IMR-90 (cell line): ENCODE measurements at regions not wholly inside any gene's neighbourhood (a gene's known extent, or its start where the extent isn't known, plus 50 kb on each side); places are given as distances from the start of the nearest gene placed in this dataset.

Experiments used
- ATAC-seq: fragments of 200-7000 bp; cut with Tn5 transposase; 2 replicates; pipeline ENCODE4 v1.9.1; 2020; ENCODE audit warnings: low read depth, mild to moderate bottlenecking, moderate library complexity
- BruUV-seq: library from RNA; stranded (reverse); fragments of 400-500 nt; replicated peaks from 2 replicates; lab custom pipeline; 2021; lab: Mats Ljungman, UMichigan
- CTCF ChIA-PET: fragments of 300-600 bp; formaldehyde crosslinking; extraction: SDS; loops from one replicate; lab custom pipeline; 2021; ENCODE audit warnings: antibody characterized with exemption; lab: Yijun Ruan, JAX
- POLR2A ChIA-PET: fragments of 300-600 bp; sonication (Branson Sonifier 250); formaldehyde crosslinking; loops from one replicate; lab custom pipeline; 2022; ENCODE audit warnings: antibody characterized with exemption; ENCODE audit not compliant: unreplicated experiment; lab: Charles Lee
- DNase-seq: peaks from one replicate; pipeline ENCODE4 v3.0.0; 2013
- H2AFZ ChIP-seq: replicated peaks from 2 replicates; pipeline ENCODE3; 2013; ENCODE audit warnings: low read length, mild to moderate bottlenecking; ENCODE audit not compliant: poor library complexity
- H2AK5ac ChIP-seq: 2 replicates; pipeline ENCODE4 v1.6.1; 2013; ENCODE audit warnings: low read depth, low read length, inconsistent platforms
- H2AK9ac ChIP-seq: replicated peaks from 2 replicates; pipeline ENCODE3; 2013; ENCODE audit warnings: mild to moderate bottlenecking, low read depth, low read length, moderate library complexity; ENCODE audit not compliant: poor library complexity
- H2BK120ac ChIP-seq: 2 replicates; pipeline ENCODE4 v1.6.1; 2013; ENCODE audit warnings: low read depth, low read length, inconsistent platforms
- H2BK15ac ChIP-seq: 3 replicates; pipeline ENCODE4 v1.6.1; 2013; ENCODE audit warnings: low read depth, low read length, inconsistent platforms
- H2BK20ac ChIP-seq: 2 replicates; pipeline ENCODE4 v1.6.1; 2013; ENCODE audit warnings: low read depth, mild to moderate bottlenecking, inconsistent platforms, low read length, moderate library complexity
- H2BK5ac ChIP-seq: 2 replicates; pipeline ENCODE4 v1.6.1; 2013; ENCODE audit warnings: mild to moderate bottlenecking, low read depth, low read length, inconsistent platforms; ENCODE audit not compliant: poor library complexity, severe bottlenecking
- H3K14ac ChIP-seq: replicated peaks from 2 replicates; pipeline ENCODE4 v1.6.1; 2013; ENCODE audit warnings: low read depth, low read length, inconsistent platforms
- H3K18ac ChIP-seq: 2 replicates; pipeline ENCODE4 v1.6.1; 2013; ENCODE audit warnings: low read depth, low read length, control low read depth
- H3K23ac ChIP-seq: 2 replicates; pipeline ENCODE4 v1.6.1; 2013; ENCODE audit warnings: low read depth, low read length, inconsistent platforms
- H3K27ac ChIP-seq: 2 replicates; pipeline ENCODE4 v1.5.1; 2013; ENCODE audit warnings: mild to moderate bottlenecking, control low read depth, low read length; ENCODE audit not compliant: insufficient read depth
- H3K27me3 ChIP-seq: 2 replicates; pipeline ENCODE4 v1.6.1; 2013; ENCODE audit warnings: low read length; ENCODE audit not compliant: control insufficient read depth, insufficient read depth
- H3K36me3 ChIP-seq: 2 replicates; pipeline ENCODE4 v1.6.1; 2013; ENCODE audit warnings: low read length, mixed read lengths; ENCODE audit not compliant: control insufficient read depth, insufficient read depth
- H3K4ac ChIP-seq: 2 replicates; pipeline ENCODE4 v1.6.1; 2013; ENCODE audit warnings: low read depth, low read length, inconsistent platforms
- H3K4me1 ChIP-seq: 2 replicates; pipeline ENCODE4 v1.6.1; 2013; ENCODE audit warnings: low read length, mixed read lengths; ENCODE audit not compliant: control insufficient read depth, insufficient read depth
- H3K4me2 ChIP-seq: 2 replicates; pipeline ENCODE4 v1.6.1; 2013; ENCODE audit warnings: low read depth, mild to moderate bottlenecking, control low read depth, low read length, moderate library complexity
- H3K4me3 ChIP-seq: 2 replicates; pipeline ENCODE4 v1.5.1; 2013; ENCODE audit warnings: low read depth, mild to moderate bottlenecking, control low read depth, low read length, moderate library complexity; ENCODE audit not compliant: insufficient read depth
- H3K56ac ChIP-seq: 2 replicates; pipeline ENCODE4 v1.6.1; 2013; ENCODE audit warnings: low read length, inconsistent platforms; ENCODE audit not compliant: insufficient read depth; ENCODE audit errors: extremely low read depth
- H3K79me1 ChIP-seq, 2 experiments: 2 replicates each; pipeline ENCODE4 v1.6.1; 2013; ENCODE audit warnings: low read length in 2 of 2, inconsistent platforms in 1 of 2, low read depth in 1 of 2
- H3K9ac ChIP-seq: 2 replicates; pipeline ENCODE4 v1.6.1; 2013; ENCODE audit warnings: low read depth, low read length, control low read depth
- H3K9me1 ChIP-seq: 2 replicates; pipeline ENCODE4 v1.6.1; 2013; ENCODE audit warnings: low read length, inconsistent platforms; ENCODE audit not compliant: insufficient read depth
- H3K9me3 ChIP-seq: 2 replicates; pipeline ENCODE4 v1.6.1; 2013; ENCODE audit warnings: low read length; ENCODE audit not compliant: control insufficient read depth, insufficient read depth
- H4K20me1 ChIP-seq: 2 replicates; pipeline ENCODE4 v1.6.1; 2013; ENCODE audit warnings: low read length, inconsistent platforms; ENCODE audit not compliant: insufficient read depth
- H4K5ac ChIP-seq: 2 replicates; pipeline ENCODE4 v1.6.1; 2013; ENCODE audit warnings: mild to moderate bottlenecking, low read depth, low read length, control low read depth
- H4K8ac ChIP-seq, 2 experiments: 2 replicates each; pipeline ENCODE4 v1.6.1; 2013; ENCODE audit warnings: low read depth in 2 of 2, low read length in 2 of 2, control low read depth in 1 of 2, inconsistent platforms in 1 of 2
- H4K91ac ChIP-seq: 2 replicates; pipeline ENCODE4 v1.6.1; 2013; ENCODE audit warnings: low read depth, low read length, inconsistent platforms; ENCODE audit not compliant: insufficient read depth
- BHLHE40 ChIP-seq: fragments of 150-350 bp; IDR thresholded peaks from 2 replicates; pipeline ENCODE4 v1.6.1; 2016; ENCODE audit warnings: mild to moderate bottlenecking, low read depth, low read length
- CHD1 ChIP-seq: IDR thresholded peaks from 2 replicates; pipeline ENCODE4 v1.6.1; 2012; ENCODE audit warnings: low read depth, low read length, improper control_type of control experiment
- CTCF ChIP-seq: conservative IDR thresholded peaks from 2 replicates; pipeline ENCODE4 v1.5.1; 2012; ENCODE audit warnings: mild to moderate bottlenecking, low read depth, low read length, improper control_type of control experiment
- FOS ChIP-seq: fragments of 150-350 bp; IDR thresholded peaks from 2 replicates; pipeline ENCODE4 v1.6.1; 2016; ENCODE audit warnings: low read depth, low read length
- MAFK ChIP-seq: IDR thresholded peaks from 2 replicates; pipeline ENCODE4 v1.6.1; 2012; ENCODE audit warnings: low read depth, low read length, improper control_type of control experiment
- MAZ ChIP-seq: IDR thresholded peaks from 2 replicates; pipeline ENCODE4 v1.6.1; 2012; ENCODE audit warnings: low read depth, mild to moderate bottlenecking, low read length, improper control_type of control experiment, moderate library complexity, borderline replicate concordance
- MXI1 ChIP-seq: IDR thresholded peaks from 2 replicates; pipeline ENCODE4 v1.6.1; 2012; ENCODE audit warnings: low read depth, mild to moderate bottlenecking, low read length, moderate library complexity, borderline replicate concordance
- POLR2A ChIP-seq: IDR thresholded peaks from 2 replicates; pipeline ENCODE4 v1.6.1; 2012; ENCODE audit warnings: mild to moderate bottlenecking, low read depth, low read length
- RAD21 ChIP-seq: IDR thresholded peaks from 2 replicates; pipeline ENCODE4 v1.6.1; 2012; ENCODE audit warnings: low read length, improper control_type of control experiment
- RCOR1 ChIP-seq: IDR thresholded peaks from 2 replicates; pipeline ENCODE4 v1.6.1; 2012; ENCODE audit warnings: mild to moderate bottlenecking, low read length, improper control_type of control experiment; ENCODE audit not compliant: insufficient replicate concordance
- RFX5 ChIP-seq: IDR thresholded peaks from 2 replicates; pipeline ENCODE4 v1.8.0; 2012; ENCODE audit warnings: low read depth, mild to moderate bottlenecking, low read length, moderate library complexity
- SMC3 ChIP-seq: fragments of 150-350 bp; IDR thresholded peaks from 2 replicates; pipeline ENCODE4 v1.6.1; 2016; ENCODE audit warnings: low read depth, mild to moderate bottlenecking, antibody characterized with exemption, low read length, moderate library complexity
- USF2 ChIP-seq: fragments of 150-350 bp; IDR thresholded peaks from 2 replicates; pipeline ENCODE4 v1.6.1; 2017; ENCODE audit warnings: mild to moderate bottlenecking, antibody characterized with exemption, low read length, low read depth
- dilution Hi-C: fragments of 300-500 bp; cut with HindIII; formaldehyde crosslinking; loops from one replicate; pipeline ENCODE4 v1.14.3; 2018; ENCODE audit warnings: low sequenced_read_pairs; ENCODE audit not compliant: unreplicated experiment
- in situ Hi-C: fragments of 300-500 bp; cut with MboI; formaldehyde crosslinking; loops from 3 replicates; pipeline ENCODE4 v1.14.3; 2019; ENCODE audit warnings: low sequenced_read_pairs, inconsistent platforms, mixed read lengths
- intact Hi-C: fragments of 100-400 bp; cut with micrococcal nuclease; formaldehyde crosslinking; loops from 2 replicates; pipeline ENCODE4 v1.10.0; 2022
- TF ChIP-seq, protein P1 (sequence below): fragments of 150-350 bp; IDR thresholded peaks from 2 replicates; pipeline ENCODE4 v1.6.1; 2016; ENCODE audit warnings: low read depth, mild to moderate bottlenecking, low read length, moderate library complexity, borderline replicate concordance

DNA sequence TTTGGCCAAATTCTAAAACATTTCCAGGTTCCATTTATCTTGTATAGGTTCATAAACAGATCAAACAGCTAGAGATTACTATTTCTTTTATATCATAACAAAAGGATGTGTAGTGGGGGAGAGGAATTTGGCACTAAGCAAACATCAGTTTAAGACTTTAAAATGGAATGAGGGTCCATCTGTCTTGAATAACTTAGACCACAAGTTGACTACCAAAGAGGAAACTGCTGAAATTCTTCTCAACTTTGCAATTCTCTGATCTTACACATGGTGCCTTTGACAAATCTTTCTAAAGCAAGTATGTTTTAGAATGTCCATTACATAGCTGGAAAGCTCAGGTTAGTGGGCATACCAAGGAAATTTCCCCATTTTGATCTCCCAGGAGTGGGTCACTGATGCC, 140.5 kb upstream of the ADAMTS9 start:
- dilution Hi-C loops = no loop called here
- POLR2A ChIA-PET = no interaction called here

More for the DNA sequence above, 140.5 kb upstream of the ADAMTS9 start:
- Histone ChIP-seq H3K36me3 (no peaks in the 10 kb centered on the region), H4K5ac (no peak overlapping the region), H3K4ac (no peak overlapping the region), H3K27me3 (no peaks in the 10 kb centered on the region), H3K27ac (no peak overlapping the region), H4K91ac (no peak overlapping the region), H3K9me3 (no peaks in the 10 kb centered on the region), H2AK5ac (no peak overlapping the region), H3K14ac (no peak overlapping the region), H2BK20ac (no peak overlapping the region), H3K79me1 (no peaks in the 10 kb centered on the region), H3K23ac (no peak overlapping the region), H4K8ac (no peak overlapping the region), H4K20me1 (no peaks in the 10 kb centered on the region), H3K18ac (no peak overlapping the region), H2BK120ac (no peak overlapping the region), H2AFZ (no peak overlapping the region), H3K4me1 (no peaks in the 10 kb centered on the region; the same call in 1 of the 2 replicates), H2BK15ac (no peak overlapping the region), H2AK9ac (no peak overlapping the region), H3K56ac (no peak overlapping the region), H2BK5ac (no peak overlapping the region), H3K9ac (no peak overlapping the region), H3K4me2 (no peak overlapping the region), H3K9me1 (no peaks in the 10 kb centered on the region), H3K4me3 (no peak overlapping the region)
- CTCF ChIA-PET = no interaction called here
- DNase-seq (no peak), ATAC-seq (no peak)
- BruUV-seq = no TSS peak
- intact Hi-C loops (no loop called here), in situ Hi-C loops (no loop called here)
- TF ChIP-seq RAD21 = no peak
- TF ChIP-seq, protein P1, sequence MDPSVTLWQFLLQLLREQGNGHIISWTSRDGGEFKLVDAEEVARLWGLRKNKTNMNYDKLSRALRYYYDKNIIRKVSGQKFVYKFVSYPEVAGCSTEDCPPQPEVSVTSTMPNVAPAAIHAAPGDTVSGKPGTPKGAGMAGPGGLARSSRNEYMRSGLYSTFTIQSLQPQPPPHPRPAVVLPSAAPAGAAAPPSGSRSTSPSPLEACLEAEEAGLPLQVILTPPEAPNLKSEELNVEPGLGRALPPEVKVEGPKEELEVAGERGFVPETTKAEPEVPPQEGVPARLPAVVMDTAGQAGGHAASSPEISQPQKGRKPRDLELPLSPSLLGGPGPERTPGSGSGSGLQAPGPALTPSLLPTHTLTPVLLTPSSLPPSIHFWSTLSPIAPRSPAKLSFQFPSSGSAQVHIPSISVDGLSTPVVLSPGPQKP = no peak
- TF ChIP-seq RFX5 = no peak
- TF ChIP-seq MXI1 = no peak
- TF ChIP-seq CTCF = no peak
- no peak for TF ChIP-seq SMC3
- TF ChIP-seq CHD1 = no peak
- no peak for TF ChIP-seq POLR2A
- no peak for TF ChIP-seq FOS
- no peak for TF ChIP-seq RCOR1
- no peak for TF ChIP-seq MAFK
- no peak for TF ChIP-seq USF2
- no peak for TF ChIP-seq MAZ
- no peak for TF ChIP-seq BHLHE40
